Activated T-cell treated with anti-CD3 and anti-CD28 coated beads, Interleukin-2, amount 50 U/mL, for 72 hours (primary cell): ENCODE measurements at regions not wholly inside any gene's neighbourhood (a gene's known extent, or its start where the extent isn't known, plus 50 kb on each side); places are given as distances from the start of the nearest gene placed in this dataset.
"Not testable (repeated sequence)": the region's sequence is repeated elsewhere in the genome, so short reads cannot be mapped to it uniquely, and the experiment has no call there.

Experiments
- ATAC-seq, 2 donors: fragments of 150-1000 bp; cut with Tn5 transposase; replicated peaks in 1 of 2; 2 replicates each; pipeline ENCODE4 v1.10.0; 2021; ENCODE audit warnings: moderate library complexity in 2 of 2, mild to moderate bottlenecking in 1 of 2
- DNase-seq, 2 donors: peaks; one replicate each; pipeline ENCODE4 v3.0.0; 2021 to 2022; ENCODE audit warnings: mixed read lengths in 1 of 2
- H3K27ac Mint-ChIP-seq: one replicate; pipeline ENCODE4 v1.8.0; 2022; ENCODE audit warnings: mild to moderate bottlenecking, moderate library complexity, mixed read lengths
- H3K27me3 Mint-ChIP-seq: one replicate; pipeline ENCODE4 v1.8.0; 2022; ENCODE audit warnings: low read depth, mixed read lengths
- H3K36me3 Mint-ChIP-seq, 2 donors: one replicate each; pipeline ENCODE4 v1.8.0; 2022; ENCODE audit warnings: mixed read lengths in 2 of 2, mild to moderate bottlenecking in 1 of 2; ENCODE audit not compliant: insufficient read depth in 2 of 2
- H3K4me1 Mint-ChIP-seq: one replicate; pipeline ENCODE4 v1.8.0; 2022; ENCODE audit warnings: low read depth, mixed read lengths
- H3K4me3 Mint-ChIP-seq, 2 donors: one replicate each; pipeline ENCODE4 v1.8.0; 2022; ENCODE audit warnings: mild to moderate bottlenecking in 2 of 2, mixed read lengths in 2 of 2, moderate library complexity in 2 of 2
- H3K9me3 Mint-ChIP-seq, 2 donors: one replicate each; pipeline ENCODE4 v1.8.0; 2022; ENCODE audit warnings: mixed read lengths in 2 of 2

DNA sequence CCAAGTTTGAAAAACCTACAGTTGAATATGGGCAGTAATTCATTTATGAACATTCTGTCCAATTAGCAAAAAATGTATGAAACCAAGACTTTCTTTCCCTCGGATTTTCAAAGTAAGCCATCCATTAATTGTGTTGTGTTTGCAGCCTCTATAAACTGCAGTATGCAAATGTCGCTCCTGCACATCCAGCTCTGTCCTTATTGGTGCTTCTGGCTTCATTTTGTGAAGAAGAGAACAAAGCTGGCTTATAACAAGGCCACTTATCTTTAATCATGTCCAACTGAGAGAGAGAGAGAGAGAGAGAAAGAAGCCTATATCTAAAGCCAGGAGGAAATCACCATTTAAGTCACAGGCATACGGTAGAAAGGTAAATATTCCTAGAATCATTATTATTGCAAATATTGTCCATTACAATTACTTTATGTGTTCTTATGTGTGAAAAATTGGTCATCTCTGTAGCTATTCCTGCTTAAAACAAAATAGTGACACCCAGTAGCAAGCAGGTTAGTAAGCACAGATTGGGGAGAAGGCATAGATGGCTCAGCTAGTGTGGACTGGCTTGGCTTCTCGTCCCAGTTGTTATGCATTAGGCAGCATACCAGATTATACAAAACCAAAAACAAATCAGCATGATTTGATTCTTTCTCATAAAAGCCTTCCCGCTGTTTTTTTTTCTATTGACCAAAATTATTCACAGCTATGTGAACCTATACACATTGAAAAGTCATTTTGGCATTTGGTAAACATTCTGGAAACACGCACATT, 726.4 kb upstream of the SOX11 start:
- Mint-ChIP-seq H3K27ac (no peak overlapping the region), H3K4me3 (no peak overlapping the region), H3K27me3 (no peaks in the 10 kb centered on the region), H3K9me3 (peaks cover 6 to 8% of the 10 kb centered on the region in 2 donors), H3K36me3 (no peaks in the 10 kb centered on the region), H3K4me1 (no peaks in the 10 kb centered on the region)
- ATAC-seq (no peak), DNase-seq (no peak)

DNA sequence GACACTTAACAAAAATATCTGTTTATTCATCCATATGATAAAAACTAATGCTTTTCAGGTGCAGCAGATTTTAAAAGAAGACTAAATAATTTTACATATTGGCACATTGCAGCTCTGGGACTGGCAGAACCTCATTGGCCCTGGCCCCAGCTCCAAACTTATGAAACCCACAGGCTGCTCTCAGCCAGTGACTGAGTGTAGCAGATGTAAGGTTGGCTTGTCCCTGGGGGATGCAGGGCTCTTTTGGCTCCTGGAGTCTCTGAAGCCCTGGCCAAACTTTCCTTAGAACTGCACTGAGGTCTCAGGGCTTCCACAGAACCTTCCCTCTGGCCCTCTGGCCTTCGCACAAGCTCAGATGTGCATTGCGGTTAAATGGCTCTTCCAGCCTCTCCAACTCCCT, 725.0 kb upstream of the SOX11 start:
- no peaks in the 10 kb centered on the region for H3K27me3 Mint-ChIP-seq

DNA sequence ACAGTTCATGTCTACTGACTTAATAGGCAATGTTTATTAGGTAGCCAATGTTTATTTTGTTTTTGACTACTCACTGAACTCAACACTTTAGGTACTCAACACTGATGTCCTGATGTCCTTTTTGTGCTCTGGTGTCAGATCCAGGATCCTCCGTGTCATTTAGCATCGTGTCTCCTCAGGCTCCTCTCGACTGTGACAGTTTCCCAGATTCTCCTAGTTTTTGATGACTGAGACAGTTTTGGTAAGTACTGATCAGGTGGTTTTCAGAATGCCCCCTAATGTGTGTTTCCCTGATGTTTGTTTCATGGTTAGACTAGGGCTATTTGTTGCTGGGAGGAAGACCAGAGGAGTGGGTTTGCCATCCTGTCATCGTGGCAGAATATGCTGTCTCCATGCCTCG, 719.7 kb upstream of the SOX11 start:
- Mint-ChIP-seq H3K4me3 (no peak overlapping the region), H3K27me3 (no peaks in the 10 kb centered on the region), H3K36me3 (no peaks in the 10 kb centered on the region), H3K27ac (no peak overlapping the region), H3K4me1 (no peaks in the 10 kb centered on the region), H3K9me3 (peaks cover 3 to 4% of the 10 kb centered on the region in 2 donors)
- ATAC-seq (no peak), DNase-seq (no peak)

More for the DNA sequence above, 725.0 kb upstream of the SOX11 start:
- Mint-ChIP-seq H3K9me3 (peaks cover 6 to 8% of the 10 kb centered on the region in 2 donors), H3K36me3 (no peaks in the 10 kb centered on the region), H3K4me1 (no peaks in the 10 kb centered on the region), H3K27ac (no peak overlapping the region), H3K4me3 (no peak overlapping the region)
- ATAC-seq: no peak
- no peak for DNase-seq

GRCh38 chr2:4973354-4973753, 718.8 kb upstream of the SOX11 start:
- no peaks in the 10 kb centered on the region for H3K27me3 Mint-ChIP-seq
- no peak for ATAC-seq
- peaks cover 3 to 4% of the 10 kb centered on the region in 2 donors for H3K9me3 Mint-ChIP-seq
- no peak overlapping the region for H3K27ac Mint-ChIP-seq
- H3K36me3 Mint-ChIP-seq: no peaks in the 10 kb centered on the region
- no peak for DNase-seq
- no peak overlapping the region for H3K4me3 Mint-ChIP-seq
- H3K4me1 Mint-ChIP-seq: no peaks in the 10 kb centered on the region

- no peak for ATAC-seq
- Mint-ChIP-seq H3K4me3 (no peak overlapping the region), H3K4me1 (no peaks in the 10 kb centered on the region), H3K27me3 (no peaks in the 10 kb centered on the region), H3K9me3 (peaks cover 4% of the 10 kb centered on the region in 2 donors), H3K36me3 (no peaks in the 10 kb centered on the region), H3K27ac (no peak overlapping the region)
- no peak for DNase-seq
These were observed 718.2 kb upstream of the SOX11 start for GRCh38 chr2:4973973-4974372.

DNA sequence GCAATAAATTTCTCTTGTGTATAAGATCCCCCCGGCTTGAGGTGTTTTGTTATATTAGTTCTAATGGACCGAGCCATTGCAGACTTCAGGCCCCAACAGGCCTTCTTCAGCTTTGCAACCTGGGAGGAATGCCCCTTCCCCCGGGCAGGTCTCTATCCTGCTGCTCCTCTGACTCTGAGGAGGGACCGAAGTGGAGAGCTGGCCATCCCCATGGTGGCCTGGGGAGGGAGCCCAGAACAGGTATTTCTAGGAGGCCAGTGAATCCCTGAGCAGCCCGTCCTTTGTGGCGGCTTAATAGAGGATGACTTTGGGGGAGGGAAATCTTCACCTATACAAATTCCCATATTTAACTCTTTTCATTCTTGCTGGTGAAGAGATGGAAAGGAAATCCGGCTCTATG, 715.8 kb upstream of the SOX11 start:
- H3K27me3 Mint-ChIP-seq: no peaks in the 10 kb centered on the region
- no peaks in the 10 kb centered on the region for H3K4me1 Mint-ChIP-seq
- no peak overlapping the region for H3K4me3 Mint-ChIP-seq
- H3K36me3 Mint-ChIP-seq: no peaks in the 10 kb centered on the region
- peaks cover 2 to 9% of the 10 kb centered on the region in 2 donors for H3K9me3 Mint-ChIP-seq
- H3K27ac Mint-ChIP-seq: no peak overlapping the region
- ATAC-seq (no peak), DNase-seq (no peak)

DNA sequence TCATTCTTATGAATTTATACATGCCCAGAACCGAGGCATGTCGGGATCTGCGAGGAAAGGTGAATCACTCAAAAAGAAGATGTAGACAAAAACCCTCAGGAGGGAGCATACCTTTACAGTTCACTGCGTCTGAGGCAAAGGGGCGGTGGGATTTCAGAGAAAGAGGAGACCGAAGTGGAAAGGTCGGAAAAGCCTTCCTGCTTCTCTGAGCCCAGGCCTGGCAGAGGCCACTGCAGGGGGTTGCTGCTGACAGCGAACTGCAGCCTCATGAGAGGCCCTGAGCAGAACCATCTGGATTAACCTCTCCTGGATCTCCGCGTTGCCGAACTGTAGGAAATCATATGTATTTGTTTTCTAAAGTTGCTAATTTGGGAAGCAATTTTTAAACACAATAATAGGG, 713.1 kb upstream of the SOX11 start:
- no peaks in the 10 kb centered on the region for H3K36me3 Mint-ChIP-seq
- H3K4me1 Mint-ChIP-seq: no peaks in the 10 kb centered on the region
- H3K27ac Mint-ChIP-seq: no peak overlapping the region
- H3K27me3 Mint-ChIP-seq: no peaks in the 10 kb centered on the region
- DNase-seq (no peak), ATAC-seq (no peak)
- H3K9me3 Mint-ChIP-seq: peaks cover 2 to 9% of the 10 kb centered on the region in 2 donors
- H3K4me3 Mint-ChIP-seq: no peak overlapping the region

- ATAC-seq (no peak), DNase-seq (no peak)
- Mint-ChIP-seq H3K36me3 (no peaks in the 10 kb centered on the region), H3K4me3 (no peak overlapping the region), H3K27ac (no peak overlapping the region), H3K4me1 (no peaks in the 10 kb centered on the region), H3K9me3 (peaks cover 2 to 9% of the 10 kb centered on the region in 2 donors), H3K27me3 (no peaks in the 10 kb centered on the region)
These were observed 711.2 kb upstream of the SOX11 start for GRCh38 chr2:4980995-4981394.

DNA sequence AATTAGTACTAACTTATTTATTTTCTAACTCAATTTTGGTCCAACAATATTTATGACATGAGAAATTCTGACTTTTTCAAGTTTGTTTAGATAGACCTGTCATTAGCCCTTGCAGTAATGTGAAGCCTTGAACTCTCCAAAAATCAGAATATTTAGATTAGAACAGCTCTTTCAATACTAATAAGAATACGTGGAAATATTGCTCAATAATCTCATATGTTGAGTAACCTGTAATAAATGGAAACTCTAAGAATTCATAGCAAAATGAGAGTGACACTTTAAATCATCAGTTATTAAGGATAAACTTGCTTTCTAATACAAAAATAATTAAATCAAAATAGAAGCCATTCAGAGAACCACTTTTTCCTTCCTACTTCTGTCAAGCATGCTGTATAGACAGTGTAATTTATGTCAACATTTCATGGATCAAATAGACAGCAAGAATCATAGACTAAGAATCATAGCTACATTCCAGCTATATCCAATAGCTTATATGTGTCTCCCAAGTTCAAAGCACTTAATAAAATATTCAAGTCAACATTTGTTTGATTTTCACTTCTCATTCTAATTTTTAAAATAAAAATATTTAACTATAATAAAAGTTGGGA, 710.3 kb upstream of the SOX11 start:
- H3K4me1 Mint-ChIP-seq: no peaks in the 10 kb centered on the region

DNA sequence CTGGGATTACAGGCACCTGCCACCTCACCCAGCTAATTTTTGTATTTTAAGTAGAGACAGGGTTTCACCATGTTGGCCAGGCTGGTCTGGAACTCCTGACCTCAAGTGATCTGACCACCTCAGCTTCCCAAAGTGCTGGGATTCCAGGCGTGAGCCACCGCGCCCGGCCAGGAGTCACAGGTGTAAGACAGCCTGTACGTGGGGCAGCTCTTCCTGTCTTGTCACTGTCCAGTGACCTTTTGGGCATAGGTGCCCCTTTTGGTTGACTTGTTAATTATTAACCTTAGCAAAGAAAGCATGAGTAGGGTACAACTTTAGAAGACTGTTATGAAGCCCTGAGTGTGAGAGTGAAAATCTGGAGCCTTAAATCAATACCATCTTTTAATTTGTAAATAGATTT, 703.7 kb upstream of the SOX11 start:
- not testable (repeated sequence) for H3K4me1 Mint-ChIP-seq, ATAC-seq, H3K27ac Mint-ChIP-seq, H3K36me3 Mint-ChIP-seq, H3K4me3 Mint-ChIP-seq, H3K9me3 Mint-ChIP-seq, H3K27me3 Mint-ChIP-seq, DNase-seq

More for the DNA sequence above, 710.3 kb upstream of the SOX11 start:
- Mint-ChIP-seq H3K36me3 (no peaks in the 10 kb centered on the region), H3K9me3 (peaks cover 2 to 9% of the 10 kb centered on the region in 2 donors), H3K4me3 (no peak overlapping the region), H3K27ac (no peak overlapping the region), H3K27me3 (no peaks in the 10 kb centered on the region)
- ATAC-seq (no peak), DNase-seq (no peak)

GRCh38 chr2:4992226-4992625, 700.0 kb upstream of the SOX11 start:
- no peak overlapping the region for H3K27ac Mint-ChIP-seq
- H3K4me1 Mint-ChIP-seq: no peaks in the 10 kb centered on the region
- ATAC-seq (no peak), DNase-seq (no peak)
- peaks cover 3% of the 10 kb centered on the region in 2 donors for H3K9me3 Mint-ChIP-seq
- H3K4me3 Mint-ChIP-seq: no peak overlapping the region
- no peaks in the 10 kb centered on the region for H3K36me3 Mint-ChIP-seq
- no peaks in the 10 kb centered on the region for H3K27me3 Mint-ChIP-seq

- Mint-ChIP-seq H3K27ac (no peak overlapping the region), H3K4me1 (no peaks in the 10 kb centered on the region), H3K27me3 (no peaks in the 10 kb centered on the region), H3K36me3 (no peaks in the 10 kb centered on the region), H3K4me3 (no peak overlapping the region), H3K9me3 (peaks cover 3 to 6% of the 10 kb centered on the region in 2 donors)
- no peak for DNase-seq
- ATAC-seq: no peak
These were observed 696.7 kb upstream of the SOX11 start for GRCh38 chr2:4995466-4995865.

- H3K27ac Mint-ChIP-seq: no peak overlapping the region
- H3K4me1 Mint-ChIP-seq: no peaks in the 10 kb centered on the region
- no peak for DNase-seq
- H3K9me3 Mint-ChIP-seq: peaks cover 19 to 21% of the 10 kb centered on the region in 2 donors
- H3K27me3 Mint-ChIP-seq: no peaks in the 10 kb centered on the region
- ATAC-seq: no peak
- no peaks in the 10 kb centered on the region for H3K36me3 Mint-ChIP-seq
- no peak overlapping the region for H3K4me3 Mint-ChIP-seq
These were observed 684.6 kb upstream of the SOX11 start for GRCh38 chr2:5007596-5007995.

DNA sequence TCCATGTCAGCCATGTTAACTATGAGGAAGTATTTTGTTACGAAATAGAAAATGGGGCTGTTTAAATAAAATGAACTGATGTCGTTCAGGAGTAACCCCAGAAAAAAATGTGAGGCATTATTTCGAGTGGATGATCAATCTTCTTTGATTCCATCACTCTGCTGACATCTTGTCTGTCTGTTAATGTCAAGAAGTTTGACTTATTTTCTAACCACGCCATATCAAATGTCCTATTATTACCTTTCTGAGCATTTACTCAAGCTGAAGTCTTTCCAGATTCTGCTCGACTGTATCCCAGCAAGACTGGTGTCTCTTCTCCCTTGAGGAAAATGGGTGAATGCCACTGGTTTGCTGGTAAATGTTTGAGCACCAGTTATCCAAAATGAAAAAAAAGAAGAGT, 672.9 kb upstream of the SOX11 start:
- Mint-ChIP-seq H3K4me3 (no peak overlapping the region), H3K27ac (no peak overlapping the region), H3K36me3 (peaks cover 0 to 14% of the 10 kb centered on the region in 2 donors), H3K9me3 (peaks cover 17 to 20% of the 10 kb centered on the region in 2 donors), H3K27me3 (no peaks in the 10 kb centered on the region), H3K4me1 (no peaks in the 10 kb centered on the region)
- DNase-seq: no peak
- no peak for ATAC-seq
